Tibial nerve (tissue), 3 donors: ENCODE measurements at regions not wholly inside any gene's neighbourhood (a gene's known extent, or its start where the extent isn't known, plus 50 kb on each side); places are given as distances from the start of the nearest gene placed in this dataset.

Source experiments
- CTCF ChIP-seq, 5 experiments: fragments of 200-600 bp in 3 of 5; fragments of 450-650 bp in 2 of 5; sonication (generic) in 3 of 5; IDR thresholded peaks; one replicate each; pipeline ENCODE4 v1.5.1; 2016 to 2019; ENCODE audit warnings: antibody characterized with exemption in 5 of 5, mild to moderate bottlenecking in 3 of 5, moderate library complexity in 2 of 5
- POLR2A ChIP-seq, 2 donors: fragments of 450-650 bp; IDR thresholded peaks; one replicate each; pipeline ENCODE4 v1.6.1; 2017; ENCODE audit warnings: antibody characterized with exemption in 2 of 2, mild to moderate bottlenecking in 2 of 2, moderate library complexity in 2 of 2

DNA sequence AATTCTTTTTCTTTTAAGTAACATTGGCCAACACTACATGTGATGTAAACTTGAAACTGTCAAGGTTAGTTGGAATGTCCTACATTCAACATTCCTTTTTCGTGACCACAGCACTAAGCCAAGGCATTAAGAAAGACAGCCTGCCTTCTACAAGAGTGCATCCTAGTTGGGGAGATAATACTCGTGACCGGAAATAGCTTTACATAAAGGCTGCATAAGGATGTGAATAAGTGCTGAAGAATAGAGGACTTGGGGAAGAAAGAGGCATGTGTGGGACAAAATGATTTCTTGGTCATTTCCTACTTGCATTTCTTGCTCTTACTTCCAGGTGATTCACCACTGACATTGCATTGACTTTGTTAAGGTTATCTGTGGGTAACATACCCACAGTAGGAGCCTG, 282.0 kb downstream of the DMRT2 start:
- TF ChIP-seq POLR2A (IDR thresholded peaks at IDR 0.05), result no peak
- no peak for TF ChIP-seq CTCF (IDR thresholded peaks at IDR 0.05)
